PC-9 (cell line): ENCODE measurements at regions not wholly inside any gene's neighbourhood (a gene's known extent, or its start where the extent isn't known, plus 50 kb on each side); places are given as distances from the start of the nearest gene placed in this dataset.

Source experiments
- EZH2 ChIP-seq: fragments of 200-600 bp; sonication (generic); IDR thresholded peaks from 2 replicates; pipeline ENCODE4 v1.8.0; 2017; ENCODE audit warnings: antibody characterized with exemption, low read depth
- TF ChIP-seq, protein P1 (sequence below): fragments of 200-600 bp; sonication (generic); conservative IDR thresholded peaks from 2 replicates; pipeline ENCODE4 v1.6.1; 2017; ENCODE audit warnings: mixed run types, antibody characterized with exemption, mild to moderate bottlenecking, moderate library complexity

- TF ChIP-seq, protein P1, sequence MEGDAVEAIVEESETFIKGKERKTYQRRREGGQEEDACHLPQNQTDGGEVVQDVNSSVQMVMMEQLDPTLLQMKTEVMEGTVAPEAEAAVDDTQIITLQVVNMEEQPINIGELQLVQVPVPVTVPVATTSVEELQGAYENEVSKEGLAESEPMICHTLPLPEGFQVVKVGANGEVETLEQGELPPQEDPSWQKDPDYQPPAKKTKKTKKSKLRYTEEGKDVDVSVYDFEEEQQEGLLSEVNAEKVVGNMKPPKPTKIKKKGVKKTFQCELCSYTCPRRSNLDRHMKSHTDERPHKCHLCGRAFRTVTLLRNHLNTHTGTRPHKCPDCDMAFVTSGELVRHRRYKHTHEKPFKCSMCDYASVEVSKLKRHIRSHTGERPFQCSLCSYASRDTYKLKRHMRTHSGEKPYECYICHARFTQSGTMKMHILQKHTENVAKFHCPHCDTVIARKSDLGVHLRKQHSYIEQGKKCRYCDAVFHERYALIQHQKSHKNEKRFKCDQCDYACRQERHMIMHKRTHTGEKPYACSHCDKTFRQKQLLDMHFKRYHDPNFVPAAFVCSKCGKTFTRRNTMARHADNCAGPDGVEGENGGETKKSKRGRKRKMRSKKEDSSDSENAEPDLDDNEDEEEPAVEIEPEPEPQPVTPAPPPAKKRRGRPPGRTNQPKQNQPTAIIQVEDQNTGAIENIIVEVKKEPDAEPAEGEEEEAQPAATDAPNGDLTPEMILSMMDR, result no peak
- TF ChIP-seq EZH2, result no peak
These were observed 225.9 kb downstream of the COG6 start for GRCh38 chr13:39881383-39881782.
